ENCODE measurements at regions not wholly inside any gene's neighbourhood (a gene's known extent, or its start where the extent isn't known, plus 50 kb on each side); places are given as distances from the start of the nearest gene placed in this dataset.
"Not testable (repeated sequence)": the region's sequence is repeated elsewhere in the genome, so short reads cannot be mapped to it uniquely, and the experiment has no call there.

DNA sequence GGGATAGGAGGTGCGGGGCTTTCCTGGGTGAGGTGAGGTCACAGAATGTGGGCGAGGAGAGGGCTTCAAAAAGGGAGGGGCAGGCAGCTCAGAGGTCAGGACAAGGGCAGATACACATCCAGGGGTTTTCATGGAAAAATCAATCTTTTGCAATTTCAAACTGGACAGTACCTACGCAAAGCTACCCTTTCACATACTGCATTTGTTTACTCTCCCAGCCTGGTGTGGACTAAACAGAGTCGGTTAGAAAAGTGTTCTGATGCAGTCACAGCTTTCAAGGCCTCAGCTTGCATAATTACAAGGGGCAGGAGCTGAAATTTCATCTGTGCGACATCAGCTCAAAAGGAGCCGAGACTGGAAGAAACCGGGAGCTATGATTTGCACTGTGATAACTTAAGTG, 309.9 kb upstream of the SOX1 start:
- not testable (repeated sequence) for DNase-seq

DNA sequence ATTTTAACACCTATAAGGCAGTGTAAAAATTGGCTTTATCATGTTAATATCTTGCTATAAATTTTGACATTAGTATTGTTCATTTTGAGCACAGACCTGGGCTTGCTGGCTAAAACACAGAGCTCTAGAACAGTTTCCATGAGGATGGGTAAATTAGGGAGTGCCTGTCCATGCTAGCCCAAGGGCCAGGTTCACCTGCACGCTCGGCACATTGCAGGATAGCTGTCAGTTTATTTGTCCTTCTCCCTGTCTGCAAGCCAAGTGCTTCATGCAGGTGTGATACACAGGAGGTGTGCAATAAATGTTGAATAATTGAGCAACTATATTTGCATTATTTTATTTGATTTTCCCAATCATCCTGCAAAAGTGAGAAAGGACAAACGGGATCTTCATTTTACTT, 309.3 kb upstream of the SOX1 start:
- not testable (repeated sequence) for DNase-seq

DNA sequence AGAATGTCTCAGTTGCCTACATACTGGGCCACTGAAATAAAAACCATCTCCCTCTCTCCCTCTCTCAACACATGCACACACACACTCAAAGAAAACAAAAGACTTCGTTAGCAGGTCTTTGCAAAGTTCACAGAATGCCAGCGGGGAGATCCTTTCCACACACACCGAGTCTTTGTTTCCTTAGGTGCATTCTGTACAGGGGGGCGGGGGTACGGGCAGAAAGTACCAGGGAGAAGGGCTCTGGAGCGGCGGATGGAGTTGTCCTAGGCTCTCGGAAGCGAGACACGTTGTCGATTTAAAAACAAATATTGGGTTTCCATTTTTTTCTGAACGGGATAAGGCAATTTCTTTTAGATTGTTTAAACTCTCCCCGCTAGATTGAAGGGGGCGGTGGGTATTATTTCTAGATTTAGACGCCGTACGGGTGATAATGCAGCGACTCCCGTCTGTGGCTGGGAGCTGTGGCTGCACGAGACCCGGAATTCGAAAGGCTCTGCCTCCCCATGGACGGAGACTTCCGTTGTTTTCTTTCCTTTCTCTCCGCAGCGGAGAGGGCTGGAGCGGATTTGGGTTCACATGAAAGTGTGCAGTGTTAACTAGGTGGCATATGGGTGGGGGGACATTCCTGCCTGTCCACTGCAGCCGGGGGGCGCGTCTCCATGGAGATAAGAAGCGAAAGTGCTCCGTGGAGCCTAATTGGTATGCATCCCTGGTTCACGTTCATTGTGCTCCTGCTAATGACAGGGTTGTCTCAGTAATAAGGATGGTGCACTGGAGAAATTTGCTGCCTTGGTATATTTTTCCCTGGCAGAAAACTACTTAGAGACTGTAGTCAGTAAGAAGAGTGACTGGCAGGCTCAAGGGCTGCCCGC, 303.7 kb upstream of the SOX1 start:
- not testable (repeated sequence) for DNase-seq

DNA sequence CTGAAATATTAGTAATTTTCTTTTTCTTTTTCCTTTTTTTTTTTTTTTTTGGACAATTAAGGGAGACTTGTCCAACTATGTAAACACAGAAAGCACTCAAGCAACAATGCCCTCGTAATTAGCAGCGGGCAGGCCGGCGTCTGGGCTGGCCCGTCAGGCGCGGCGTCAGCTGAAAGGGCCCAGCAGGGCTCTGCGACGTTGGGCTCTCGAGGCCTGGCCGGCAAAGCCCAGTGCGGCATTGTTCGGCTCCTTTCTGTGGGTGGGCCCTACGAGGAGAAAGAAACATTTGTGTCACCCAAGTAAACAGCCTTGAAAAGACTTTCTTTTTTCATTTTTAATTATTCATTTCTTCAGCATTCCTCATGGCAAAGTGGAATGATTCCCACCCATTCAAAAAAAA, 302.4 kb upstream of the SOX1 start:
- DNase-seq: not testable (repeated sequence)

DNA sequence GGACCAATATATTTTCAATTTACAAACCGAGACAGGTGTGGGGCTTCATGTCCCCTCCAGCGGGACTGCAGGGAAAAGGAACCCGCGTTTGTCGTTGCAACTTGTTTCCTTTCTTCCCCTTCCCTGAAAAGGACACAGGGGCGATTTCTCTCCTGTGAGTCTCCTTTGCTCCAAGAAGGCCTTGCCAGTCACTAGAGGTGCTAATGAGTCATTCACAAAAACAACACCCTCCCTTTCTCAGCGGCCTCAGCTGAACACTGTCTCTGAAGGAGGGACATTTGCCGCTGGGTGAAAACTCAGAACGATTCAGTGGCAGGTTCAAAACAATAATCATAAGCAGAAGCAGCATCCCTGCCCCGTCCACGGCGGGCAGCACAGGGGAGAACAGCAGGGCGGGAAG, 302.0 kb upstream of the SOX1 start:
- DNase-seq: not testable (repeated sequence)

DNA sequence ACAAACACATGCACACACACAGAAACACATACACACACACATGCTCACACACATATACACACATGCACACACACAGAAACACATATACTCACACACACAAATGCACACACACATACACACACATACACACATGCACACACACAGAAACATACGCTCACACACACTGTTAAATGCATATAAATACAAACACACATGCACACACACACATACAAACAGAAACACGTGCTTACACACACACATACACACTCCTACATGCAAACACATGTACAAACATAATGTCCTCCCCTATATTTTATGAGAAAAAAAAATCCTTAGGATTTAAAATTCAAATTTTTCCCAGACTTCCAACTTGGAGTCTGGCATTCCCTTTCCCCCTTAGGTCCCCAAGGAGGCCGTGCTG, 291.2 kb upstream of the SOX1 start:
- DNase-seq: not testable (repeated sequence)

DNA sequence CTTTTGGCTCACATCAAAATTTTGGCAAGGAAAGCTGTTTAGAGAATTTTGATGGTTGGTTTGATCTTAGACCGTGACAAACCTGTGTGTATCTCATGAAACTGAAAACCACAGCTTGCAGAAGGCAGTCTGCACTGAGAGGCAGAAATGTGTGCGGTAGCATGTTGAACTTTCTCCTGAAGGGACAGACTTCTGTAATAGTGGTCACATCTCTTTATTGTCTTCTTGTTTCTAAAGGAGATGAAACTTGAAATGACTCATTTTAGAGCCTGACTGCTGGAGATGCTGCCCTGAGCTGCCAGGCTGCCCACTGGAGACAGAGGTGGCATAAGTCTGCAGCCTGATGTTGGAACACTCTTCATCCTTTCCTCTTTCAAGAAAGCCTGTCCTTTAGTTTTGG, 289.6 kb upstream of the SOX1 start:
- not testable (repeated sequence) for DNase-seq

DNA sequence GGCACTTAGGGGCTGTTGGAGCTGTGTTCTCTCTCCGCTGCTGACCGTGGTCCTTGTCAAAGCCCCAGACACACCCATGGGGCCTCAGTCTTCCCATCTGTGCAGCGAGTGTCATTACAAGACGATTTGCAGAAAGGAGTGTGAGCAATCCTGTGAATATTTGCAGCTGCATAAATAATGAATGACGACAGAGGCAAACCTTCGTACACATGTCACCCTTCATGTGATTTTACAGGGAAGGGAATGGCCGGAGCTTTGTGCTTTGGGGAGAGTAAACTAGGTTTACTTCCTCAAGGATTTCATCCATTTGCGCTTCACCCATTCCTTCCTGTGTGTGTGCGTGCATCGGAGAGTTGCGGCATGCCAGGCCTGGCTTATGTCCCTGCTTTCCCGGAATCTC, 285.6 kb upstream of the SOX1 start:
- DNase-seq: not testable (repeated sequence)

DNA sequence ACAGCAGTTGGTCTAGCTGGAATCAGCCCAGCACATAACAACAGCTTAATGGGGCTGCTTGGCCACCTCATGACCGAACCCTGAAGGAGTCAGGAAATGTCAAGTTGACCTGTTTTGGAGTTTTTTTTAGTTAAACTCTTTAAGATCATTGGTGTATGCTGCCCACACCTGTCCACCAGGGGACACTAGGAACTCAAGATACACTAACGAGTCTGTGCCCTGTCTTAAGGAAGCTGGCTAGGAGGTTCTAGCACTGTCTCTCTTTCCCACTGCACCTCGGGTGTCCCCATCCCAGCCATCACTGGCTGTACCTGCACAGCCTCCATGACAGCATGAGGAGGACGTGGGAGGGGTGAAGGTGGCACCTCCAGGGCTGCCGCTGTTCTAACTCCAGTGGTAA, 279.6 kb upstream of the SOX1 start:
- DNase-seq: not testable (repeated sequence)

DNA sequence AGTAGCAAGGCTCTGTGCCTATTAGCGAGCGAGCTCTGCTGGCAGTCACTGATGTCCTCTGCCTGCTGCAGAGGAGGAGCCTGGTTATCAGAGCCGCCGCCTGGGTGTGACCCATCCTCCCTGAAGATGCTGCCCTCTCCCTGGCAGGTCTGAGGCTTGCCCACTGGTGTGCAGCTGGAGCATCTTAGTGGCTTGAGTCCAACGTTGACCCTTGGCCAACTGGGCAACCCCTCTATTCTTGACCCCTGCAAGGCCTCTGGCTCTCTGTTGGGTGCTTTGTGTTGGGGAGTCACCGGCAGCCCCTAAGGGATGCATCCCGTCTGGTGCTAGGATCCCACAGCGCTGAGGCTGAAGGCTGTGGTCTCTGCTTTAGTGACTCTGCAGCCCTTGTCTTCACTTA, 277.9 kb upstream of the SOX1 start:
- DNase-seq: peak; percentile 0

DNA sequence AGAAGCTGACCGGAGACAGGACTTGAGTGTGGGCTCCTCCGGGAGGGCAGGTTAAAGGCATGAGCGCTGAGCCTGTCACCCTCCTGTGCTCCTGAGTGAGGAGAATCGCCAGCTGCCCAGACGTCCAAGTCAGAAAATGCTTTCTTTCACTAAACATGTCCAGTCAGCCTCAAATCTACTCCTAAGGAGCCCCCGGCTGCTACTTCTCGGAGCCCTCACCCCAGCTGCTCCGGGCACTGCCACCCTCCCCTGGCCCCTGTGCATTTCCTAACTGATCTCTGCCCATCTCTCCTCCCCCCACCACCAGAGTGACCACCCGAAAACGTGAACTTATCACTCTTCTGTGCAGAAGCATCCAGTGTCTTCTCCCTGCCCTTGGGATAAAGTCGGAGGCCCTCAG, 277.5 kb upstream of the SOX1 start:
- no peak for DNase-seq

DNA sequence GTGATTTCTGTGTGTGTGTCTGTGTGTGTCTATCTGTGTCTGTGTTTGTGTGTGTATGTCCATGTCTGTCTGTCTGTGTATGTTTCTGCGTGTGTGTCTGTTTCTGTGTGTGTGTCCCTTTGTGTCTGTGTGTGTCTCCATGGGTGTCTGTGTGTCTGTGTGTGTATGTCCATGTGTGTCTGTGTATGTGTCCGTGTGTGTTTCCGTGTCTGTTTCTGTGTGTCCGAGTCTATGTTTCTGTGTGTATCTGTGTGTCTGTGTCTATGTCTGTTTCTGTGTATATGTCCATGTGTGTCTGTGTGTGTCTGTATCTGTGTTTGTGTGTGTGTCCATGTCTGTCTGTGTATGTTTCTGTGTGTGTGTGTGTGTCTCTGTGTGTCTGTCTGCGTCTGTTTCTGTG, 276.3 kb upstream of the SOX1 start:
- DNase-seq: no peak

DNA sequence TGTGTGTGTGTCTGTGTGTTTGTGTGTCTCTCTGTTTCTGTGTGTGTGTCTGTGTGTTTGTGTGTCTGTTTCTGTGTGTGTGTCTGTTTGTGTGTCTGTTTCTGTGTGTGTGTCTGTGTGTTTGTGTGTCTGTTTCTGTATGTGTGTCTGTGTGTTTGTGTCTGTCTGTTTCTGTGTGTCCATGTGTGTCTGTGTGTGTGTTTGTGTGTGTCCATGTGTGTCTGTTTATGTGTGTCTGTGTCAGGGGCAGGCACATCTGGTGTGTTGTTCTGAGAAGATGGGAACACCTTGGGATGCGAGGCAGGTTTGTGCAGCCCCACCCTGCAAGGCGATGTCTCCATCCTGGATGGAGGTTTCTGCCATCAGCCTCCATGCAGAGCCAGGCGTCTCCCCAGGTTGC, 275.8 kb upstream of the SOX1 start:
- DNase-seq: no peak

DNA sequence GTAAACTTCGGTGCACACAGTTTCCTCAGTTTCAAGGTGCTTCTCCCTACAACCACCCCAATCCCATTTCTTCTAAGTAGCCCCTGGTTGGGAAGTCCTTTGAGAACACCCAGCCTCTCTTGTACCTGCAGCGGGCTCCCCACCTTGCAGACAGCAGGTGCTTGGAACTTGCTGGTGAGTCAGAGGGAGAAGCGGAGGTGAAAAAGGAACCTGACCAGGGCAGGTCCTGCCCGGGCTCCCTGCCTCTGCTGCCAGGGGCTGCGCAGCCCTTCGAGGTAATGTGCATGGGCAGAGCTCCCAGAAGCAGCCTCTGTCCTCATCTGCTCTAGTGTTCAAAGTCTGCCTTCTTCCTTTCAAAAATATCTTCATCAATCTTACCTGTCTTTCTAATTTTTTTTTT, 274.0 kb upstream of the SOX1 start:
- DNase-seq: no peak

Data from HCEC 1CT (cell line).